ENCODE measurements at regions not wholly inside any gene's neighbourhood (a gene's known extent, or its start where the extent isn't known, plus 50 kb on each side); places are given as distances from the start of the nearest gene placed in this dataset.

- H3K36me3 Mint-ChIP-seq = no peaks in the 10 kb centered on the region
- no peaks in the 10 kb centered on the region for H3K27me3 Mint-ChIP-seq (ENCODE audit: low read depth)
- CTCF ChIA-PET = no interaction called here
- POLR2A ChIA-PET = interaction anchor here (0.5 kb wide), 1 partner anchor 882 kb away, joined by 5 read pairs; no protein-coding TSS in a partner anchor
- no peak overlapping the region for H3K27ac Mint-ChIP-seq
- ATAC-seq (no peak), DNase-seq (ENCODE audit: low spot score) (no peak)
- no peak for TF ChIP-seq NFE2L1 (CRISPR knock-in tag; IDR thresholded peaks at IDR 0.05)
- no peak for TF ChIP-seq E2F1 (CRISPR knock-in tag; IDR thresholded peaks at IDR 0.05)
- no peak for TF ChIP-seq CREB1 (CRISPR knock-in tag; IDR thresholded peaks at IDR 0.05)
- TF ChIP-seq, protein P1, sequence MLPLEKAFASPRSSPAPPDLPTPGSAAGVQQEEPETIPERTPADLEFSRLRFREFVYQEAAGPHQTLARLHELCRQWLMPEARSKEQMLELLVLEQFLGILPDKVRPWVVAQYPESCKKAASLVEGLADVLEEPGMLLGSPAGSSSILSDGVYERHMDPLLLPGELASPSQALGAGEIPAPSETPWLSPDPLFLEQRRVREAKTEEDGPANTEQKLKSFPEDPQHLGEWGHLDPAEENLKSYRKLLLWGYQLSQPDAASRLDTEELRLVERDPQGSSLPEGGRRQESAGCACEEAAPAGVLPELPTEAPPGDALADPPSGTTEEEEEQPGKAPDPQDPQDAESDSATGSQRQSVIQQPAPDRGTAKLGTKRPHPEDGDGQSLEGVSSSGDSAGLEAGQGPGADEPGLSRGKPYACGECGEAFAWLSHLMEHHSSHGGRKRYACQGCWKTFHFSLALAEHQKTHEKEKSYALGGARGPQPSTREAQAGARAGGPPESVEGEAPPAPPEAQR (CRISPR knock-in tag; IDR thresholded peaks at IDR 0.05) = no peak
- TF ChIP-seq, protein P2, sequence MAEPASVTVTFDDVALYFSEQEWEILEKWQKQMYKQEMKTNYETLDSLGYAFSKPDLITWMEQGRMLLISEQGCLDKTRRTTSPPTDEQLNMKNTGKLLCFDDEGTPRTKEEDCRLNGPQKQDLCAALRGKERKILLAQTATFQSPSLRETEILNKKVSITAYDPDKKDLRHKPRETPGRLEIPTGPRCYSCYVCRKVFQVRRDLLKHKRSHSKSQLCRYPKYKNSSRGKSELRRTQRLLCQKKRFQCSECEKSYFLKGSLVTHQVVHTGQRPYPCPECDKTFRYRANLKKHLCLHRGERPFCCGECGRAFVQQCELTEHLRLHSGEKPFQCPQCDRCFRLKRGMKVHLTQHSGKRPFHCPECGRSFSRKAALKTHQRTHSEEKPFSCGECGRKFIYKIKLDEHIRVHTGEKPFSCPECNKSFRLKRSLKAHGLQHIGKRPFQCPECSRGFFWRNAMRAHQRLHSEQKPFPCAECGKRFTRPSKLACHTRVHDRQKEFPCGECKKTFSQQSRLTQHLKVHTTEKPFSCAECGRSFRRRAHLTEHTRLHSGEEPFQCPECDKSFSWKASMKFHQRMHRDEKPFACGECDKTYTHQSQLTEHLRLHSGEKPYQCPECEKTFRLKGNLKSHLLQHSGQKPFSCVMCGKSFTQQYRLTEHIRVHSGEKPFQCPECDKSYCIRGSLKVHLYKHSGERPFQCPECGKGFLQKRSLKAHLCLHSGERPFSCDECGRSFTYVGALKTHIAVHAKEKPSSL (CRISPR knock-in tag; conservative IDR thresholded peaks at IDR 0.05) = no peak
- TF ChIP-seq NFATC4 (CRISPR knock-in tag; IDR thresholded peaks at IDR 0.05) = no peak
- no peak for TF ChIP-seq ZNF219 (CRISPR knock-in tag; IDR thresholded peaks at IDR 0.05; ENCODE audit: borderline replicate concordance)
- TF ChIP-seq, protein P3, sequence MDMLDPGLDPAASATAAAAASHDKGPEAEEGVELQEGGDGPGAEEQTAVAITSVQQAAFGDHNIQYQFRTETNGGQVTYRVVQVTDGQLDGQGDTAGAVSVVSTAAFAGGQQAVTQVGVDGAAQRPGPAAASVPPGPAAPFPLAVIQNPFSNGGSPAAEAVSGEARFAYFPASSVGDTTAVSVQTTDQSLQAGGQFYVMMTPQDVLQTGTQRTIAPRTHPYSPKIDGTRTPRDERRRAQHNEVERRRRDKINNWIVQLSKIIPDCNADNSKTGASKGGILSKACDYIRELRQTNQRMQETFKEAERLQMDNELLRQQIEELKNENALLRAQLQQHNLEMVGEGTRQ (CRISPR knock-in tag; IDR thresholded peaks at IDR 0.05) = no peak
- H3K9me3 Mint-ChIP-seq = no peaks in the 10 kb centered on the region
- no peak overlapping the region for H3K4me3 Mint-ChIP-seq
- H3K4me1 Mint-ChIP-seq = peaks cover 9% of the 10 kb centered on the region
Measured at GRCh38 chr5:57417320-57417719, 65.3 kb downstream of the ACTBL2 start.

DNA sequence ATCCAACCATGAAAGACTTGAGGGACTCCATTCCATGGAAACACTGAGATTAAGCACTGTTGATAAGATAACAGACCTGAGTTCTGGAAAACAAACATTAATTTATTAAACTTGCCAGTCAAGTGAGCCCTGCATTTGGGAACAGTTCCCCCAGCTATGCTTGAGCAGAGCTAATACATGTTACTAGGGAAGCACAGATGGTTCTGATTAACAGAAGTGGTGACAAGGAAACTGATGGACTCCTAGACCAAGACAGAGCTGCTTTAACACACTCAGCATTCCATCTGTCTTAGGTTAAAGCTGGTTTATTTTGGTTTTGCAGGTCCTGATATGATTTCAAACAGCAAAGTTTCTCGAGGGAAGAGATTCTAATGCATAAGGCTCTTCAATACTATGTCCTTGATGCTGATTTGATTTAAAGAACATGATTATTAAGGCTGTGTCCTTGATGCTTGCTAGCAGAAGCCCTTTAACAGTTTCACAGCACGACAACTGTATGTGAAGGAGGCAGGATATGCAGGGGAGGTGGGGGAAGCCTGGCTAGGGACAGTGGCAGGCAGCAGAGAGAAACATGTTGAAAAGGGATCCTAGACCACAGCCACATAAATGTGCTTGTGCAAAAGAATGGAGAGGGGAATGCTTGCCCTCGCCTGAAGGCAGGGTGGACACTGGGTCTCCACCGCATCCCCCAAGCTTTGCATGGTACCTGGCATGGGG is 66.2 kb downstream of the ACTBL2 start:
- no peaks in the 10 kb centered on the region for H3K27me3 Mint-ChIP-seq (ENCODE audit: low read depth)
- H3K27ac Mint-ChIP-seq = no peak overlapping the region
- H3K4me3 Mint-ChIP-seq = no peak overlapping the region
- ChIA-PET POLR2A (no interaction called here), CTCF (no interaction called here)
- H3K36me3 Mint-ChIP-seq = no peaks in the 10 kb centered on the region
- no peaks in the 10 kb centered on the region for H3K9me3 Mint-ChIP-seq
- TF ChIP-seq, protein P2 (CRISPR knock-in tag; conservative IDR thresholded peaks at IDR 0.05) = no peak
- ATAC-seq = no peak; the same call in 1 of the 2 replicates
- no peak for DNase-seq (ENCODE audit: low spot score)
- H3K4me1 Mint-ChIP-seq = peaks cover 9% of the 10 kb centered on the region

GRCh38 chr5:57414857-57415256 is 67.8 kb downstream of the ACTBL2 start:
- CTCF ChIA-PET = no interaction called here
- no peaks in the 10 kb centered on the region for H3K36me3 Mint-ChIP-seq

More at GRCh38 chr5:57414857-57415256, 67.8 kb downstream of the ACTBL2 start:
- DNase-seq (ENCODE audit: low spot score) (no peak), ATAC-seq (no peak)
- no peak overlapping the region for H3K27ac Mint-ChIP-seq
- no peak overlapping the region for H3K4me3 Mint-ChIP-seq
- POLR2A ChIA-PET = no interaction called here
- H3K27me3 Mint-ChIP-seq (ENCODE audit: low read depth) = no peaks in the 10 kb centered on the region
- H3K9me3 Mint-ChIP-seq = no peaks in the 10 kb centered on the region
- peaks cover 9% of the 10 kb centered on the region for H3K4me1 Mint-ChIP-seq
- TF ChIP-seq ZNF138 (CRISPR knock-in tag; conservative IDR thresholded peaks at IDR 0.05) (no peak), CREM (CRISPR knock-in tag; IDR thresholded peaks at IDR 0.05) (no peak), PRRX2 (CRISPR knock-in tag; IDR thresholded peaks at IDR 0.05) (no peak), STAT6 (CRISPR knock-in tag; conservative IDR thresholded peaks at IDR 0.05; ENCODE audit: low read depth) (no peak), ZNF121 (CRISPR knock-in tag; IDR thresholded peaks at IDR 0.05) (no peak), ZNF317 (CRISPR knock-in tag; IDR thresholded peaks at IDR 0.05; ENCODE audit: borderline replicate concordance, low read depth) (no peak)
- TF ChIP-seq, protein P3 (CRISPR knock-in tag; IDR thresholded peaks at IDR 0.05) = no peak

All from WTC11 (cell line).